Gastroesophageal sphincter (tissue), 3 donors: ENCODE measurements at regions not wholly inside any gene's neighbourhood (a gene's known extent, or its start where the extent isn't known, plus 50 kb on each side); places are given as distances from the start of the nearest gene placed in this dataset.

Experiments used
- EP300 ChIP-seq: sonication (generic); formaldehyde crosslinking; IDR thresholded peaks from one replicate; pipeline ENCODE4 v1.6.1; 2017; ENCODE audit warnings: antibody characterized with exemption, mild to moderate bottlenecking
- POLR2A ChIP-seq, 2 donors: fragments of 450-650 bp; IDR thresholded peaks; one replicate each; pipeline ENCODE4 v1.6.1; 2017; ENCODE audit warnings: antibody characterized with exemption in 2 of 2, mild to moderate bottlenecking in 2 of 2, moderate library complexity in 1 of 2
- TF ChIP-seq, protein P1 (sequence below), 4 experiments: fragments of 200-600 bp in 2 of 4; fragments of 450-650 bp in 2 of 4; sonication (generic) in 1 of 4; IDR thresholded peaks; one replicate each; pipeline ENCODE4 v1.5.1; 2017 to 2019; ENCODE audit warnings: antibody characterized with exemption in 4 of 4, mild to moderate bottlenecking in 2 of 4, moderate library complexity in 2 of 4

DNA sequence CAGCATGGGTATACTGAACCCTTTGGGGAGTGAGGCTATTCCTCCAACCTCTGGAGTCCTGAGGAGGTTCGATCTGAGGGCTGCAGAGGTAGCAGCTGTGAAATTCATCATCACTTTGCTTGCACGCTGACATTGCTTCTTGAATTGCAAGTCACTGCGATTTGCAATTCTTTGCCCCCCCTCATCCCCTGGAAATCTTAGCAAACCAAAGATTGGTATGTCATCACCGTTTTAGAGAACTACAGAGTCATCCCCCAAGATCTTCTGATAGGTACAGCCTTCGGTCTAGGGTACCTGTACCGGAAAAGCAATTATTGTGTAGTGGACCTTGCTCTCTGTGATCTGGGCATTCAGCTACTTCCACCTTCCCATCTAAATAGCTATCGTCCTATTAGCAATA is 192.6 kb downstream of the KLF6 start:
- TF ChIP-seq, protein P1, sequence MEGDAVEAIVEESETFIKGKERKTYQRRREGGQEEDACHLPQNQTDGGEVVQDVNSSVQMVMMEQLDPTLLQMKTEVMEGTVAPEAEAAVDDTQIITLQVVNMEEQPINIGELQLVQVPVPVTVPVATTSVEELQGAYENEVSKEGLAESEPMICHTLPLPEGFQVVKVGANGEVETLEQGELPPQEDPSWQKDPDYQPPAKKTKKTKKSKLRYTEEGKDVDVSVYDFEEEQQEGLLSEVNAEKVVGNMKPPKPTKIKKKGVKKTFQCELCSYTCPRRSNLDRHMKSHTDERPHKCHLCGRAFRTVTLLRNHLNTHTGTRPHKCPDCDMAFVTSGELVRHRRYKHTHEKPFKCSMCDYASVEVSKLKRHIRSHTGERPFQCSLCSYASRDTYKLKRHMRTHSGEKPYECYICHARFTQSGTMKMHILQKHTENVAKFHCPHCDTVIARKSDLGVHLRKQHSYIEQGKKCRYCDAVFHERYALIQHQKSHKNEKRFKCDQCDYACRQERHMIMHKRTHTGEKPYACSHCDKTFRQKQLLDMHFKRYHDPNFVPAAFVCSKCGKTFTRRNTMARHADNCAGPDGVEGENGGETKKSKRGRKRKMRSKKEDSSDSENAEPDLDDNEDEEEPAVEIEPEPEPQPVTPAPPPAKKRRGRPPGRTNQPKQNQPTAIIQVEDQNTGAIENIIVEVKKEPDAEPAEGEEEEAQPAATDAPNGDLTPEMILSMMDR (IDR thresholded peaks at IDR 0.05): no peak
- TF ChIP-seq EP300 (no peak), POLR2A (IDR thresholded peaks at IDR 0.05) (no peak)
